WTC11 (cell line): ENCODE measurements at regions not wholly inside any gene's neighbourhood (a gene's known extent, or its start where the extent isn't known, plus 50 kb on each side); places are given as distances from the start of the nearest gene placed in this dataset.

Experiments
- CREB1 ChIP-seq: sonication (generic); formaldehyde crosslinking; IDR thresholded peaks from 2 replicates; pipeline ENCODE4 v1.8.0; 2023; ENCODE audit warnings: mild to moderate bottlenecking, missing genetic modification reagents
- ELF4 ChIP-seq: sonication (generic); formaldehyde crosslinking; IDR thresholded peaks from 2 replicates; pipeline ENCODE4 v1.8.1; 2022; ENCODE audit warnings: low read depth, mild to moderate bottlenecking, moderate library complexity, missing genetic modification reagents
- SMAD4 ChIP-seq: sonication (generic); formaldehyde crosslinking; IDR thresholded peaks from 2 replicates; pipeline ENCODE4 v1.8.0; 2022; ENCODE audit warnings: mild to moderate bottlenecking, missing genetic modification reagents
- TP53 ChIP-seq: sonication (generic); formaldehyde crosslinking; IDR thresholded peaks from 2 replicates; pipeline ENCODE4 v1.8.1; 2023; ENCODE audit warnings: mild to moderate bottlenecking, missing genetic modification reagents
- ZBTB21 ChIP-seq: sonication (generic); formaldehyde crosslinking; IDR thresholded peaks from 2 replicates; pipeline ENCODE4 v1.8.1; 2023; ENCODE audit warnings: mild to moderate bottlenecking, missing genetic modification reagents, borderline replicate concordance
- ZNF138 ChIP-seq: sonication (generic); formaldehyde crosslinking; conservative IDR thresholded peaks from 2 replicates; pipeline ENCODE4 v1.8.1; 2022; ENCODE audit warnings: mild to moderate bottlenecking, moderate library complexity, missing genetic modification reagents
- TF ChIP-seq, protein P1 (sequence below): fragments of 200-600 bp; IDR thresholded peaks from 2 replicates; pipeline ENCODE4 v1.8.0; 2022; ENCODE audit warnings: antibody characterized with exemption
- TF ChIP-seq, protein P2 (sequence below): sonication (generic); formaldehyde crosslinking; IDR thresholded peaks from 2 replicates; pipeline ENCODE4 v1.8.1; 2022; ENCODE audit warnings: low read depth, missing genetic modification reagents, borderline replicate concordance
- TF ChIP-seq, protein P3 (sequence below): sonication (generic); formaldehyde crosslinking; IDR thresholded peaks from 2 replicates; pipeline ENCODE4 v1.8.1; 2022; ENCODE audit warnings: low read depth, mild to moderate bottlenecking, moderate library complexity, missing genetic modification reagents, borderline replicate concordance
- TF ChIP-seq, protein P4 (sequence below): sonication (generic); formaldehyde crosslinking; IDR thresholded peaks from 2 replicates; pipeline ENCODE4 v1.8.0; 2022; ENCODE audit warnings: missing genetic modification reagents
- TF ChIP-seq, protein P5 (sequence below): sonication (generic); formaldehyde crosslinking; IDR thresholded peaks from 2 replicates; pipeline ENCODE4 v1.8.0; 2023; ENCODE audit warnings: missing genetic modification reagents

DNA sequence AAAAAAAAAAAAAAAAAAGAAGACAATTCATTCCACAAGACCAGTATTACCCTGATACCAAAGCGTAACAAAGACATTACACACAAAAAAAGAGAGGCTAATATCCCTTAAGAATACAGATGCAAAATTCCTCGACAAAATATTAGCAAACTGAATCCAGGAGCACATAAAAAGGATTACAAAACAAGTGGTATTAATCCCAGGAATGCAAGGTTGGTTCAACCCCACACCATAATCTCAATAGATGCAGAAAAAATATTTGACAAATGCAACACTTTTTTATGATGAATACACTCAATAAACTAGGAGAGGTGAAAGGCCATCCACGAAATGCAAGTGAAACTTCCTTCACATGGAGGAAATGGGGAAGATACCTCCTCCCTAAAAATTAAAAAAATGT is 80.1 kb upstream of the TLR4 start:
- TF ChIP-seq, protein P1, sequence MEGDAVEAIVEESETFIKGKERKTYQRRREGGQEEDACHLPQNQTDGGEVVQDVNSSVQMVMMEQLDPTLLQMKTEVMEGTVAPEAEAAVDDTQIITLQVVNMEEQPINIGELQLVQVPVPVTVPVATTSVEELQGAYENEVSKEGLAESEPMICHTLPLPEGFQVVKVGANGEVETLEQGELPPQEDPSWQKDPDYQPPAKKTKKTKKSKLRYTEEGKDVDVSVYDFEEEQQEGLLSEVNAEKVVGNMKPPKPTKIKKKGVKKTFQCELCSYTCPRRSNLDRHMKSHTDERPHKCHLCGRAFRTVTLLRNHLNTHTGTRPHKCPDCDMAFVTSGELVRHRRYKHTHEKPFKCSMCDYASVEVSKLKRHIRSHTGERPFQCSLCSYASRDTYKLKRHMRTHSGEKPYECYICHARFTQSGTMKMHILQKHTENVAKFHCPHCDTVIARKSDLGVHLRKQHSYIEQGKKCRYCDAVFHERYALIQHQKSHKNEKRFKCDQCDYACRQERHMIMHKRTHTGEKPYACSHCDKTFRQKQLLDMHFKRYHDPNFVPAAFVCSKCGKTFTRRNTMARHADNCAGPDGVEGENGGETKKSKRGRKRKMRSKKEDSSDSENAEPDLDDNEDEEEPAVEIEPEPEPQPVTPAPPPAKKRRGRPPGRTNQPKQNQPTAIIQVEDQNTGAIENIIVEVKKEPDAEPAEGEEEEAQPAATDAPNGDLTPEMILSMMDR: no peak
- TF ChIP-seq ZBTB21 (CRISPR knock-in tag) (no peak), ELF4 (CRISPR knock-in tag) (no peak), ZNF138 (CRISPR knock-in tag) (no peak), TP53 (CRISPR knock-in tag) (no peak), SMAD4 (CRISPR knock-in tag) (no peak), CREB1 (no peak)
- TF ChIP-seq, protein P2, sequence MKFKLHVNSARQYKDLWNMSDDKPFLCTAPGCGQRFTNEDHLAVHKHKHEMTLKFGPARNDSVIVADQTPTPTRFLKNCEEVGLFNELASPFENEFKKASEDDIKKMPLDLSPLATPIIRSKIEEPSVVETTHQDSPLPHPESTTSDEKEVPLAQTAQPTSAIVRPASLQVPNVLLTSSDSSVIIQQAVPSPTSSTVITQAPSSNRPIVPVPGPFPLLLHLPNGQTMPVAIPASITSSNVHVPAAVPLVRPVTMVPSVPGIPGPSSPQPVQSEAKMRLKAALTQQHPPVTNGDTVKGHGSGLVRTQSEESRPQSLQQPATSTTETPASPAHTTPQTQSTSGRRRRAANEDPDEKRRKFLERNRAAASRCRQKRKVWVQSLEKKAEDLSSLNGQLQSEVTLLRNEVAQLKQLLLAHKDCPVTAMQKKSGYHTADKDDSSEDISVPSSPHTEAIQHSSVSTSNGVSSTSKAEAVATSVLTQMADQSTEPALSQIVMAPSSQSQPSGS: no peak
- TF ChIP-seq, protein P3, sequence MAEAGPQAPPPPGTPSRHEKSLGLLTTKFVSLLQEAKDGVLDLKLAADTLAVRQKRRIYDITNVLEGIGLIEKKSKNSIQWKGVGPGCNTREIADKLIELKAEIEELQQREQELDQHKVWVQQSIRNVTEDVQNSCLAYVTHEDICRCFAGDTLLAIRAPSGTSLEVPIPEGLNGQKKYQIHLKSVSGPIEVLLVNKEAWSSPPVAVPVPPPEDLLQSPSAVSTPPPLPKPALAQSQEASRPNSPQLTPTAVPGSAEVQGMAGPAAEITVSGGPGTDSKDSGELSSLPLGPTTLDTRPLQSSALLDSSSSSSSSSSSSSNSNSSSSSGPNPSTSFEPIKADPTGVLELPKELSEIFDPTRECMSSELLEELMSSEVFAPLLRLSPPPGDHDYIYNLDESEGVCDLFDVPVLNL (CRISPR knock-in tag): no peak
- TF ChIP-seq, protein P4, sequence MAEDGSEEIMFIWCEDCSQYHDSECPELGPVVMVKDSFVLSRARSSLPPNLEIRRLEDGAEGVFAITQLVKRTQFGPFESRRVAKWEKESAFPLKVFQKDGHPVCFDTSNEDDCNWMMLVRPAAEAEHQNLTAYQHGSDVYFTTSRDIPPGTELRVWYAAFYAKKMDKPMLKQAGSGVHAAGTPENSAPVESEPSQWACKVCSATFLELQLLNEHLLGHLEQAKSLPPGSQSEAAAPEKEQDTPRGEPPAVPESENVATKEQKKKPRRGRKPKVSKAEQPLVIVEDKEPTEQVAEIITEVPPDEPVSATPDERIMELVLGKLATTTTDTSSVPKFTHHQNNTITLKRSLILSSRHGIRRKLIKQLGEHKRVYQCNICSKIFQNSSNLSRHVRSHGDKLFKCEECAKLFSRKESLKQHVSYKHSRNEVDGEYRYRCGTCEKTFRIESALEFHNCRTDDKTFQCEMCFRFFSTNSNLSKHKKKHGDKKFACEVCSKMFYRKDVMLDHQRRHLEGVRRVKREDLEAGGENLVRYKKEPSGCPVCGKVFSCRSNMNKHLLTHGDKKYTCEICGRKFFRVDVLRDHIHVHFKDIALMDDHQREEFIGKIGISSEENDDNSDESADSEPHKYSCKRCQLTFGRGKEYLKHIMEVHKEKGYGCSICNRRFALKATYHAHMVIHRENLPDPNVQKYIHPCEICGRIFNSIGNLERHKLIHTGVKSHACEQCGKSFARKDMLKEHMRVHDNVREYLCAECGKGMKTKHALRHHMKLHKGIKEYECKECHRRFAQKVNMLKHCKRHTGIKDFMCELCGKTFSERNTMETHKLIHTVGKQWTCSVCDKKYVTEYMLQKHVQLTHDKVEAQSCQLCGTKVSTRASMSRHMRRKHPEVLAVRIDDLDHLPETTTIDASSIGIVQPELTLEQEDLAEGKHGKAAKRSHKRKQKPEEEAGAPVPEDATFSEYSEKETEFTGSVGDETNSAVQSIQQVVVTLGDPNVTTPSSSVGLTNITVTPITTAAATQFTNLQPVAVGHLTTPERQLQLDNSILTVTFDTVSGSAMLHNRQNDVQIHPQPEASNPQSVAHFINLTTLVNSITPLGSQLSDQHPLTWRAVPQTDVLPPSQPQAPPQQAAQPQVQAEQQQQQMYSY: no peak
- TF ChIP-seq, protein P5, sequence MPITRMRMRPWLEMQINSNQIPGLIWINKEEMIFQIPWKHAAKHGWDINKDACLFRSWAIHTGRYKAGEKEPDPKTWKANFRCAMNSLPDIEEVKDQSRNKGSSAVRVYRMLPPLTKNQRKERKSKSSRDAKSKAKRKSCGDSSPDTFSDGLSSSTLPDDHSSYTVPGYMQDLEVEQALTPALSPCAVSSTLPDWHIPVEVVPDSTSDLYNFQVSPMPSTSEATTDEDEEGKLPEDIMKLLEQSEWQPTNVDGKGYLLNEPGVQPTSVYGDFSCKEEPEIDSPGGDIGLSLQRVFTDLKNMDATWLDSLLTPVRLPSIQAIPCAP: no peak
